SK-N-SH treated with all-trans-retinoic acid at 6 μM for 48 hours (cell line): ENCODE measurements at regions not wholly inside any gene's neighbourhood (a gene's known extent, or its start where the extent isn't known, plus 50 kb on each side); places are given as distances from the start of the nearest gene placed in this dataset.

Experiments used
- ARNTL ChIP-seq: fragments of 450-650 bp; formaldehyde crosslinking; IDR thresholded peaks from 2 replicates; pipeline ENCODE4 v1.5.0; 2020; ENCODE audit warnings: low read depth, mild to moderate bottlenecking, moderate library complexity, borderline replicate concordance
- POU6F1 ChIP-seq: fragments of 250-450 bp; sonication (Bioruptor Pico); IDR thresholded peaks from 2 replicates; pipeline ENCODE4 v1.8.0; 2021; ENCODE audit warnings: low read depth, mild to moderate bottlenecking, moderate library complexity, borderline replicate concordance
- ZC3H10 ChIP-seq: fragments of 250-450 bp; sonication (Bioruptor Pico); IDR thresholded peaks from 2 replicates; pipeline ENCODE4 v1.5.1; 2021; ENCODE audit warnings: mild to moderate bottlenecking, moderate library complexity
- ZNF70 ChIP-seq: fragments of 450-650 bp; formaldehyde crosslinking; IDR thresholded peaks from 2 replicates; pipeline ENCODE4 v1.5.0; 2020; ENCODE audit warnings: mild to moderate bottlenecking, moderate library complexity
- TF ChIP-seq, protein P1 (sequence below): fragments of 250-450 bp; sonication (Bioruptor Pico); IDR thresholded peaks from 2 replicates; pipeline ENCODE4 v1.5.1; 2020; ENCODE audit warnings: low read depth, mild to moderate bottlenecking, moderate library complexity

- TF ChIP-seq, protein P1, sequence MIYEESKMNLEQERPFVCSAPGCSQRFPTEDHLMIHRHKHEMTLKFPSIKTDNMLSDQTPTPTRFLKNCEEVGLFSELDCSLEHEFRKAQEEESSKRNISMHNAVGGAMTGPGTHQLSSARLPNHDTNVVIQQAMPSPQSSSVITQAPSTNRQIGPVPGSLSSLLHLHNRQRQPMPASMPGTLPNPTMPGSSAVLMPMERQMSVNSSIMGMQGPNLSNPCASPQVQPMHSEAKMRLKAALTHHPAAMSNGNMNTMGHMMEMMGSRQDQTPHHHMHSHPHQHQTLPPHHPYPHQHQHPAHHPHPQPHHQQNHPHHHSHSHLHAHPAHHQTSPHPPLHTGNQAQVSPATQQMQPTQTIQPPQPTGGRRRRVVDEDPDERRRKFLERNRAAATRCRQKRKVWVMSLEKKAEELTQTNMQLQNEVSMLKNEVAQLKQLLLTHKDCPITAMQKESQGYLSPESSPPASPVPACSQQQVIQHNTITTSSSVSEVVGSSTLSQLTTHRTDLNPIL (CRISPR knock-in tag) = no peak
- TF ChIP-seq ZNF70 (CRISPR knock-in tag) (no peak), ARNTL (no peak), ZC3H10 (CRISPR knock-in tag) (no peak), POU6F1 (CRISPR knock-in tag) (no peak)
These were observed 301.8 kb downstream of the HNRNPD start for GRCh38 chr4:82071951-82072350.
